IPS-NIHi7 (cell line): ENCODE measurements at regions not wholly inside any gene's neighbourhood (a gene's known extent, or its start where the extent isn't known, plus 50 kb on each side); places are given as distances from the start of the nearest gene placed in this dataset.
A peak's percentile ranks its signal among the peaks of the same experiment; 100 is the strongest.

Experiments used
- DNase-seq: peaks from one replicate; pipeline ENCODE4 v3.0.0; 2012; ENCODE audit warnings: mixed read lengths; ENCODE audit errors: extremely low spot score

GRCh38 chr17:13355054-13355453 lies 246.7 kb downstream of the HS3ST3A1 start:
- DNase-seq = no peak

DNA sequence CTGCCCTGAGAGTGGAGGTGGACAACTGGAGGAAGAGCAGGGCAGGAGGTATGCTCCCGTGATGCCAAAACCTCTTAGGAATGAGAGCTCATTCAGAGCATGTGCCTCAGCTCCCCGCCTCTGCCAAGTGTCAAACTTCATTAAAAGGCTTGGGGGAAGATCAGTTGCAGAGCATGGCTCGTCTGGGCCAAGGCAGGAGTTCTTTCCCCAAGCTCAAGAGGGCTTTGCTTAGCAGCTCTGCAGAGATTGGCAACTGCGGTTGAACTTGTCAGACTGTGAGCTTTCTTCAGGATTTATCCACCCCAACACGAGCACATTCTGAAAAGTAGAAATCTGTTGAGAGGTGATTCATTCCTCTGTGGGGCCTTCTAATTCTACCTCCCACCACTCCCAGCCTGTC lies 248.1 kb downstream of the HS3ST3A1 start:
- DNase-seq = no peak

DNA sequence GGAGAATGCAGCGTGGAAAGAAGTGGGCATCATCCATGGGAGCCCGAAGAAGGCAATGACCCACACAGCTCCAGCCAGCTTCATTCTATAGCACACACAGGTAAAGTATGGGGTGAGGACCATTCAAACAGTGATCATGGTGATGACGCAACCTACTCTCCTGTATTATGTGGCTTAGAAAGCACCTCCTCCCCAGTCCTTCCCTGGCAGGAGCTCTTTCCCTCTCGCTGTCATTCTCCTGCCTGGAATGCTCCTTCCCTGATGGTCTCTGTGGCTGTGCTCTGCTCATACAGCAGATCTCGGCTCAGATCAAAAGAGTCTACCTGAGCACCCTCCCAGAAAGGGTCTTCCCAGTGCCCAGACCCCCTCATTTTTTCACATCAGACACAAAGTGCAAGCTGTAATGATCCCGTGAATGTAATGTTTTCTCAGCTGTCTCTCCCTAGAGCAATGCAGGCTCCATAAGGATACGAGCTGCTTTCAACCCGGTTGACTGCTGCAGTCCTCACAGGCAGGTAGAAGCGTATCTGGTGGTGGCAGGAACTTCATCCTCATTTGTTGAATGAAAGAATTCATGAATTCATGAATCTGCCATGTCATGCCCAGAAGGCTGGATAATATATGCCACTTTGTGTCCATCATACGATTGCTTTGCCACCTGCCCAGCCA lies 248.8 kb downstream of the HS3ST3A1 start:
- DNase-seq = no peak

DNA sequence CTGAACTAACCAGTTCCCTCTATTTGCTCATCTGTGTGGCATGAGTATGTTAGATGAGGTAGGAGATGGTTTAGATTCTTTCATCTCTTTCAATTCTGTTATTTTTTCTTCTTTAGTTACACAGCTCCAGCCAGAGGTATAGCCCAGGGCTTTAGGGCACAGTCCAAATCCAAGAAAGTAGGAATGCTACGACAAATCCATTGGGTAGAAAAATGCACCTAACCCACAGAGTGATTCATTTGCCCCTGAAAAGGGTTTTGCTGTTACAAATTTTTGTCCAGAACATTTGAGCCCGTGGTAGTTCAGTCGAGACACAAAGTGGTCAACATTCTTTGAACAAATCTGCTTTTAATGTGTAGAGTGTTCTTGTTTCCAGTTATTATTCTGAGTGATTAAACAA lies 250.7 kb downstream of the HS3ST3A1 start:
- no peak for DNase-seq

DNA sequence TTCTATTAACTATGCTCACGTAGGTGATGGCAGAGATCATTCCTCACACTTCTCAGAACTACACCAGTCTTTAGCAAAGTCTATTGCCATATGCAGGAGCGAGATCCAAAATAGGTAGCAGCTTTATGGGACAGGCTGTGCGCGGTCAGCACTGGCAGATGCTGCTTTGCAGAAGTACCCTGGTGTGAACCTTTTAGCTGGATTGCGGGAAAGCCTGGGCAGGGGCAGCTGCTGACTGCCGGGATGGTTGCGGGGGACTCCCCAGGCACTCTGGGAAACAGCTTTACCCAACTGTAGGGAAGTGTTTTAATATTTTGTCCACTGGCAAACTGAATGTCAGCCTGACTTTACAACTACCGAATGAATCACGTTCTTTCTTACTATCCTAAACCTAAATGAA lies 251.3 kb downstream of the HS3ST3A1 start:
- no peak for DNase-seq

- no peak for DNase-seq
These were observed 254.6 kb downstream of the HS3ST3A1 start for GRCh38 chr17:13346996-13347762.

DNA sequence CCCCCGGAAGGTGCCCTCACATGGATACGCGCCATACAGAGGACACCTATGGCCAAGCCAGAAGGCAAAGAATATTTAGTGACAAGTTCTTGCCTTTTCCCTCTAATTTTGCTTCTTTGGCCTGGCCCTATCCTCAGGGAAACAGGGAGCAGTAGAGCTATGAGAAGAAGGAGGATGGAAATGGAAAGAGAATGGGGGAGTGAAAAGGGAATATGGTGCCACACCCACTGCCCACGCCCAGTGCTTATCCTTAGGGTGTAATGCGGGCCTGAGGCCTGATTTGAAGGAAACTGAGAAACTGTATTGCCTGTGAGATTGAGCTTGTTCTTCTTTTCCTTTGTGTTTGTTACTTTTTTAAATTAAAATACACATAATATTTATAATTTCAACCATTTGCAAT lies 255.1 kb downstream of the HS3ST3A1 start:
- DNase-seq = no peak

- peak; percentile 56 for DNase-seq
These were observed 255.6 kb downstream of the HS3ST3A1 start for GRCh38 chr17:13346081-13346533.

GRCh38 chr17:13338421-13338820 lies 263.3 kb downstream of the HS3ST3A1 start:
- DNase-seq = no peak

DNA sequence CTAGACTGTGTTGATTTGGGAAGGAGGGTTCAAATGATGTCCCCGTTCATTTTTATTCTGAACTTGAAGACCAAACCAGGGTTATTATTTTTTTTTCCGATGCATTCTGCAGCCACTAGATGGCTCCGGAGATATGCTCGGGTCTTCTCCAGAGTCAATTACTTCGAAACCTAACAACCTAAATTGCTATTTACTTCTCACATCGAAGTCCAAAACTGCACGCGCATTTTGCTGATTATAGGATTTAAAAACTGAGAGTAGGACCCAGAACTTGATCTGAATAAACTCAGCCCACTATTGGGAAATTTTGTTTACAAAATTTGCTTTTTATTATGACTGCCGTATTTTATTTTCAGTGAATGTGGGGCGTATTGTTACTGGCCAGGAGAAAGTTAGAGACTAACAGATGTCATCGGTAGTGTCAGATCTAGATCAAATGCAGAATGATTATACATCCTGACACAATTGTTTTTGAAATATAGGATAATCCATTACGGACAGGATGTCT lies 263.8 kb downstream of the HS3ST3A1 start:
- DNase-seq = peak; percentile 27

- no peak for DNase-seq
These were observed 264.6 kb downstream of the HS3ST3A1 start for GRCh38 chr17:13337151-13337550.

DNA sequence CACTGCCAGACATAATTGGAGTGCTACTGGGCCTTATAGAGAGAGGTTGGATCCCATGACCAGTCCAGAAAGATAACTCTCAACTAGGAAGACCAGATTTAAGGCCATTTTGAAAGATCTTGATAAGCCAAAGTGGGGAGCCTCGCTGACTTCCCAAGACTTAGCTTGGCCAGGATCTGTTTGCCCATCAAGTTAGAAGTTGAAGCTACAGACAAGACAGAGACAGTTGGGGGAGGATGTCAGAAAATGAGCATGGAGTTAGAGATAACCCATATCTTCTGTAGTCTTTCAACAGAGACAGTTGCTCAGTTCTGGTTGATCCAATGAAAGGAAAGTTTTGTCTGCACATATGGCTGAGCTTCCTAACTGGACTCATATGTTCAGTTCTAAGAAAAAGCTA lies 267.4 kb downstream of the HS3ST3A1 start:
- no peak for DNase-seq

GRCh38 chr17:13333661-13334060 lies 268.1 kb downstream of the HS3ST3A1 start:
- DNase-seq = no peak

DNA sequence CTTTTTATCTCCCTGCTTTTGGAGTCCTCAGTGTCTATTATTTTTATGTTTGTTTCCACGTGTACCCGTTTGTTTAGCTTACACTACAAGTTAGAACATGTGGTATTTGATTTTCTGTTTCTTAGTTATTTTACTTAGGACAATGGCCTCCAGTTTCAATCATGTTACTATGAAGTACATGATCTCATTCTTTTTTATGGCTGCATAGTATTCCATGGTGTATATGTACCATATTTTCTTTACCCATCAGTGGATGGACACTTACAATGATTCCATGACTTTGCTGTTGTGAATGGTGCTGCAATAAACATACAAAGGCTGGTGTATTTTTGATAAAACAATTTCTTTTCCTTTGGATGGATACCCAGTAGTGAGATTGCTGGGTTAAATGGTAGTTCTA lies 269.5 kb downstream of the HS3ST3A1 start:
- DNase-seq = no peak

DNA sequence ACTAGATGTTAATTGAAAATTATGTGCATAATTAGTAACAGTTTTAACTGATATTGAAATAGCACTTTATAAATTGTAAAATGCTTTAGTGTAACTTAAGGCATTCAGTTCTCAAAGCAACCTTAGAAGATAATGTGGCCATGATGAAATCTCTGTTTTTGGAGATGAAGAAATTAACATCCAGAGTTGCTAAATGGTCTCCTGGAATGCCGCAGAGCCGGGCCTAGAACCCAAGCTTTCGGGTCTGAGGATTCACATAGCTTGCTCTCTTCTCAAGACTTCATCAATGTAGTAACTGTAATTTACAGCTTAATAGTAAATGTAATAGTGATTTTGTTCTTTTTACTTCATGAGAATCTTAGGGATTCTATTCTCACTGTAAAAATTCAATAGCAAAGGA lies 272.3 kb downstream of the HS3ST3A1 start:
- DNase-seq = no peak

DNA sequence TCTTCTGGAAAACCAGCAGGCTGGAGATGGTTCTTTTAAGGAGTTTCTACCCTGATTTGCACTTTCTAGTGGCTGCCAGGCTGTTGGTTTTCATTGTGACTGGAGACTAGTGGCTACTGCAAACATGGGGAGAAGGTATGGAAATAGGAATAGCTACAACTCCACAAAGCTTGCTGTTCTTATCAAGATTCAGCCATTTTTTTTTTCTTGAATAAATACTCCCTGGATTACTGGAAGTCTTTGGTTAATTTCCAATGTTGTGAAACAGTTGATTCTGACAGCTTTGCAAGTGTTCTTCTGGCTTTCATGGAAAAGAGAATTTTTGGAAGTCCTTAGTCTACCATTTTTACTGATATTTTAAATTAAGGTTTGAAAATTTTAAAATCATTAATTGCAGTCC lies 277.7 kb downstream of the HS3ST3A1 start:
- no peak for DNase-seq

DNA sequence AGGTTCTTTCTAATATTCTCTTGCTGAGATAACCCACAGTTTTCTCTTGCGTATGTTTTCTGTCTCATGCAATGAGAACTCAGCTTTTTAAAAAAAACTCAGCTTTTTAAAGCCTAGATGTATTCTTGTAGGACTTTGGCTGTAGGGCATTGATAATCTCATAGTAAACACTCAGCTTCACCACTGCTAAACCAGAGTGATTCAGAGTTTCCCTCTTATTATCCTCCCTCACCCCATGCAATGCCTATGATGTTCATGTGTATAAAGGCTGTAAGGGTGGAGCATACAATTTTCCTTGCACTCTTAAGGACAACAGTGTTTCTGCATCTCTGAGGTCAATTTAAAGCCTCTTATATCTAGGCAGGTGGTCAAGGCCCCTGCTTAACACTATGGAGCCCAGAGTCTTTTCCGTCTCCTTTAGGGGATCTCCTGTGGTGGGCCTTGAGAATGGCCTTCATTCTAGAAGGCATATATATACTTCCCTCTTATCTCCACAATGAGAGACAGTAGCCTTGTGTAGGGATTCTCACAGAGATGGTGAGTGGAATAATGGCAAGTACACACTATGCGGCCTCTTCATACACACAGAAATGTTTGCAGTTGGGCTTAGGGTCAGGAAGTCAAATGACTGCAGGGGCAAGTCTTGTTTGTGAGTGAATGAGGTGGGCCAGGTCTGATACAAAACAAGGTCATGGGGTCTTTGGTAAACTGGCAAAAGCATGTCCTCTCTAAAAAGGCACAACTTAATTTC lies 279.6 kb downstream of the HS3ST3A1 start:
- no peak for DNase-seq

DNA sequence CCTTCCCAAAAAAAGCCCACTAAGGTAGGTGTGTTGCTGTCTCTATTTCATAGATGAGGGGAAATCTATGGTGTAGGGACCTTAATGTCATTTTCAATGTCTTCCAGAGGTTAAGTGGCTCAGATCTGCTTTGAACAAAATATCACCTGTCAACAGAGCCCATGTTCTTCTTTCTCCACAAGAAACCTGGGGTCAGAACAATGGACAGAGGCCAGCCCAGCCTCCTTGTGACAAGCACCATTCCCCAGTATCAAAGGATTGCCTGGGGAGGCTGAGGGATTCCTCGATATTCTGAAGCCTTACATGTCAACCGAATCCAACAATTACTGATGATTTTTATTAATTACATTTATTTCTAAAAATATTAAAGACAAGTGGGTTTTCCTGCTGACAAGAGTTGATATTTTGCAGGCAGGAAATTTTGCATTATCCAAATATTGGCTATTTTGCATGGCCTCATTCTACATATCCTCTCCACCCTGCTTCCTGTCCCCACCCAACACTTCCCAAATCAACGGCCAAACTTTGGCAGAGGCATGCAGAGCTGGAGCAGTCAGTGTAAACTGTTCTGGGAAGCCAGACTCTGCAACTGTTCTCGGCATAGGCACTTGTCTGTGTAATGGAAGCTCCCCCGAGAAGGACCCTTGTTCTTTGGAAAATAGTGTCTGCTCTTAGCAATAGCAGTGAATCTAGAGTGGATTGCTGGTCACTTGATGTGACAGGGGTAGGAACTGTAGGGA lies 281.5 kb downstream of the HS3ST3A1 start:
- DNase-seq = peak; percentile 18

DNA sequence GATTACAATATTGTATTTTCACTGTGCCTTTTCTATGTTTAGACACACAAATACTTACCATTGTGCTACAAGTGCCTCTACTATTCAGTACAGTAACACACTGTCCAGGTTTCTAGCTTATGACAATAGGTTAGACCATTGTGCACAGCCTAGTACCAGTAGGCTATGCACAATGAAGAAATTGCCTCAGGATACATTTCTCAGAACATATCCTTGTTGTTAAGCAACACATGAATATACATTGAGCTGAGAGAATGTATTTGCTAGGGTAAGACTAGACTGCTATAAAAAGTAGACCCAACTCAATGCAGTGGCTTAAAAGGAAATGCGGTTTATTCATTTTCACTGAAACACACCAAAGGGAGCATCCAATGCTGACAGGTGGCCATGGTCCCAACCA lies 285.1 kb downstream of the HS3ST3A1 start:
- DNase-seq = no peak

DNA sequence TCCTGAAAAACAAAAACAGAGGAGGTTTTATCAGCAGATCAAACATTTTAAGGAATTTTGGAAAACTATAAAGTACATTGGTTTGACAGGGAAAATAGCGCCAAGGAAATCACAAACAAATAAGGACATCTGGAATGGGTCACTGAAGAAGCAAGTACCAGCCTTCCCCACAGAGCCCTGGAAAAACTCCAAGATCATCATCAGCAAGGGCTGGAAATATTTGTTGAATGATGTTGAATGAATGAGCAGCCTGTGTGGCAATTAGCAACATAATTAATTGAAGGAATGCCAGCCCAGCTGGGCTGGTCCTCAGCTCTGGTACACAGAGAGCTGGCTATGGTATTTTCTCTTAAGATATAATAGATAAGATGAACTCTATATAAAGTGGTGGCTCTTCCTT lies 290.4 kb downstream of the HS3ST3A1 start:
- no peak for DNase-seq

DNA sequence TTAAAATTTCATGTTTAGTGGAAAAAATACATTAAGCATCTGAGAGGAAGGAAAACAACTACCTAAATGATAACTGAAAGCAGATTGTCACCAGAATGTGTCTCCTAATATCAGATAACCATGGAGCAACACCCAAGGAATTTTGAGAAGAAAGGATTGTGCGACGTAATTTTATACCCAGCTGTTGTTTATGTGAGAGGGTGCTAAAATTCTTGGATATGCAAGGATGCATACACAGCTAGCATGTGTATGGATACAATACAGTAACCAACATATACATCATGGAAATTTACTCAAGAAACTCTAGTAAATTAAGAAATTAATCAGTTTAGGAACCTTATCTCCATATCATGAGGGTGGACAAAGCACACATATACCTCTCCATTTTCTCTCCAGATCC lies 290.9 kb downstream of the HS3ST3A1 start:
- DNase-seq = no peak
